BE2C (cell line): ENCODE measurements at regions not wholly inside any gene's neighbourhood (a gene's known extent, or its start where the extent isn't known, plus 50 kb on each side); places are given as distances from the start of the nearest gene placed in this dataset.

Experiments
- DNase-seq: peaks from one replicate; pipeline ENCODE4 v3.0.0-alpha.2; 2020
- H3K27me3 ChIP-seq: fragments of 250-450 bp; sonication (Bioruptor Pico); 2 replicates; pipeline ENCODE4 v1.5.1; 2020; ENCODE audit warnings: mild to moderate bottlenecking
- H3K36me3 ChIP-seq: fragments of 250-450 bp; sonication (Bioruptor Pico); 2 replicates; pipeline ENCODE4 v1.5.1; 2020; ENCODE audit warnings: mild to moderate bottlenecking
- H3K4me1 ChIP-seq: fragments of 250-450 bp; sonication (Bioruptor Pico); 2 replicates; pipeline ENCODE4 v1.5.1; 2020
- H3K4me3 ChIP-seq: 2 replicates; pipeline ENCODE4 v1.5.1; 2011; ENCODE audit warnings: low read depth, low read length
- H3K9me3 ChIP-seq: fragments of 250-450 bp; sonication (Bioruptor Pico); 2 replicates; pipeline ENCODE4 v1.5.1; 2020
- TF ChIP-seq, protein P1 (sequence below): IDR thresholded peaks from 2 replicates; pipeline ENCODE4 v1.5.1; 2012; ENCODE audit warnings: mild to moderate bottlenecking, low read depth, low read length

DNA sequence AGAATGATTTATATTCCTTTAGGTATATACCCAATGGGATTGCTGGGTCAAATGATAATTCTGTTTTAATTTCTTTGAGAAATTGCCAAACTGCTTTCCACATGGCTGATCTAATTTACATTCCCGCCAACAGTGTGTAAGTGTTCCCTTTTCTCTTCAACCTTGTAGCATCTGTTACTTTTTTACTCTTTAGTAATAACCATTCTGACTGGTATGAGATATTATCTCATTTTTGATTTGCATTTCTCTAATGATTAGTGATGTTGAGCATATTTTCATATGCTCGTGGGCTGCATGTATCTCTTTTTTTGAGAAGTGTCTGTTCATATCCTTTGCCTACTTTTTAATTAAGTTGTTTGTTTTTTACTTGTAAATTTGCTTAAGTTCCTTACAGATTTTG is 1264.2 kb downstream of the OTOL1 start:
- TF ChIP-seq, protein P1, sequence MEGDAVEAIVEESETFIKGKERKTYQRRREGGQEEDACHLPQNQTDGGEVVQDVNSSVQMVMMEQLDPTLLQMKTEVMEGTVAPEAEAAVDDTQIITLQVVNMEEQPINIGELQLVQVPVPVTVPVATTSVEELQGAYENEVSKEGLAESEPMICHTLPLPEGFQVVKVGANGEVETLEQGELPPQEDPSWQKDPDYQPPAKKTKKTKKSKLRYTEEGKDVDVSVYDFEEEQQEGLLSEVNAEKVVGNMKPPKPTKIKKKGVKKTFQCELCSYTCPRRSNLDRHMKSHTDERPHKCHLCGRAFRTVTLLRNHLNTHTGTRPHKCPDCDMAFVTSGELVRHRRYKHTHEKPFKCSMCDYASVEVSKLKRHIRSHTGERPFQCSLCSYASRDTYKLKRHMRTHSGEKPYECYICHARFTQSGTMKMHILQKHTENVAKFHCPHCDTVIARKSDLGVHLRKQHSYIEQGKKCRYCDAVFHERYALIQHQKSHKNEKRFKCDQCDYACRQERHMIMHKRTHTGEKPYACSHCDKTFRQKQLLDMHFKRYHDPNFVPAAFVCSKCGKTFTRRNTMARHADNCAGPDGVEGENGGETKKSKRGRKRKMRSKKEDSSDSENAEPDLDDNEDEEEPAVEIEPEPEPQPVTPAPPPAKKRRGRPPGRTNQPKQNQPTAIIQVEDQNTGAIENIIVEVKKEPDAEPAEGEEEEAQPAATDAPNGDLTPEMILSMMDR = no peak
- Histone ChIP-seq H3K9me3 (no peaks in the 10 kb centered on the region), H3K4me3 (no peak overlapping the region), H3K4me1 (peaks cover 8% of the 10 kb centered on the region), H3K36me3 (no peaks in the 10 kb centered on the region), H3K27me3 (no peaks in the 10 kb centered on the region)
- no peak for DNase-seq

DNA sequence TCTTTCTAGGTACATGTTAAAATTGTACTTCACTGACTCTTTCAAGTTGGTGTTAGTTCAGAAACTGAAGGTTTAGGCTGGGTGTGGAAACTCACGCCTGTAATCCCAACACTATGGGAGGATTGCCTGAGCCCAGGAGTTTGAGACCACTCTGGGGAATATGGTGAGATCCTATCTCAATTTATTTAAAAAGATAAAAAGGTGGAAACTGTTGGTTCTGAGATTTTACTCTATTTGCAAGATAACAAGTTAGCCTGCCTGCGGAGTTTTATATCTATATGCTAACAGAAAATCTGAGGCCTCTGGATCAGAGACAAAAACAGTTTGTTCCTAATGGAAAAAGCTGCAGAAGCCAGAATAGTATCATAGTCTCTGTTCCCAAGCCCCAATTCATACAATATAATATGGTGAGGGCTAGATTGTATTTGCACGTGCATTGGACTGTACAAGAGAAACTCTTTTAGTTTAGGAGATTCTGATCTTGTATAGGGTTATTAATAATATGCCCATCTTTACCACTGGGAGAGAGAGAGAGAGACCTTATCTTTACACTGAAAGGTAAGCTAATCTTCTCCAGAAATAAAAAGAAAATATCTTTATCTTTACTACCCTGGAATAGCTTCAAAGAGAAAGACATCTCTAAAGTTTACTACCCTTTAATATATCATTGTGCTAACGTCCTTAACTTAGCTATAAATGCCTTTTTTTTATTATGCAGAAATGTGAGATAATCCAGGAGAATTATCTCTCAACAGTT is 1267.6 kb downstream of the OTOL1 start:
- no peak for DNase-seq
- Histone ChIP-seq H3K27me3 (no peaks in the 10 kb centered on the region), H3K4me3 (no peak overlapping the region), H3K9me3 (no peaks in the 10 kb centered on the region), H3K36me3 (no peaks in the 10 kb centered on the region), H3K4me1 (peaks cover 8% of the 10 kb centered on the region)
- TF ChIP-seq, protein P1 = no peak

DNA sequence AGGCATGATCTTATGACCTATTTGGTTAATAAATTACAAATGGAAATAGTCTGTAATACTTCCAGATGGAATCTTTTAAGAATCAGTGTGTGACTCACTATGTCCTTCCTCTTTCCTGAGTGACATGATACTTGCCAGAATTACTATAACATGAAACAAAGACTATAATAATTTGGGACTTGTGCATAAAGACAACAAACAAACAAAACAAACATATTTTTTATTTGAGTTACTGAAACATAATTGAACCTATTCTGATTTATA is 1268.1 kb downstream of the OTOL1 start:
- H3K4me1 ChIP-seq = peaks cover 8% of the 10 kb centered on the region
- TF ChIP-seq, protein P1 = no peak
- H3K27me3 ChIP-seq = no peaks in the 10 kb centered on the region
- no peak for DNase-seq
- H3K36me3 ChIP-seq = no peaks in the 10 kb centered on the region
- no peaks in the 10 kb centered on the region for H3K9me3 ChIP-seq
- no peak overlapping the region for H3K4me3 ChIP-seq

DNA sequence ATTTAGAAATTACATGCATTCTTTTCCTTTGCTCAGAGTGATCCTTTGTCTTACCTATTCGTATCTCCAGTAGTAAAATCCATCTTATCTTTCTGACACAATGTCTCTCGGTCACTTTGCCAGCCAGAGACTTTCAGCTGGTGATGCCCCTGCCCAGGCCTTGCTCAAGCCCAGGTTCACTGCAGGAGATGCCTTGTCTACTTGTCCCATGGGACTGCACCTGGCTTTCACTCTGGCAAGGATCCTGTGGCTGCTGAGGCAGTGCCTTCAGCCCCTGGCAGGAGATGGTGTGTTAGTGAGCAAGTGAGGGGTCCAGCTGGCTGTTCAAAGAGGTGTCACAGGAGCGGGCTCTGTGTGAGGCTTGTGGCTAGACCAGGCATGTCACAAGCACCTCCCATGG is 1268.9 kb downstream of the OTOL1 start:
- no peak for DNase-seq
- H3K4me3 ChIP-seq = no peak overlapping the region

DNA sequence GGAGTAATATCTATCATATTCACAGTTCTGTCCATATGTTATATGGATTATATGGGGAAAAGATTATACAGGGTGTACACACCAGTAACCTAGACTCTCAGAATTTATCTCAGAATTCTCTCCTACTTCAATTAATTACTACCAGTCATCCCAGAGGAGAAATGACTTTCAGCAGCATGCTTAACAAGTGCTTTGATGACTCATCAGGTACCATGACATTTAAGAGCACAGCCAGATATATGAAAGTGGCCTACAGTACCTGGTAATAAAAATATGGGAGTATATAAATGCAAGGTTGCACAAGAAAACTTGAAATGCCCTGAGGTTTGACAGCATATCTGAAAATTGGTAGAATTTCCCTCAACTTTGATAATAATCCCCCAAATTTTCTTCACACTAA is 1273.0 kb downstream of the OTOL1 start:
- H3K36me3 ChIP-seq = no peaks in the 10 kb centered on the region
- no peak for DNase-seq
- TF ChIP-seq, protein P1 = no peak
- H3K27me3 ChIP-seq = no peaks in the 10 kb centered on the region
- H3K9me3 ChIP-seq = no peaks in the 10 kb centered on the region
- H3K4me3 ChIP-seq = no peak overlapping the region
- H3K4me1 ChIP-seq = no peaks in the 10 kb centered on the region; the same call in none of the 2 replicates

More for the DNA sequence above, 1268.9 kb downstream of the OTOL1 start:
- TF ChIP-seq, protein P1 = no peak
- H3K27me3 ChIP-seq = no peaks in the 10 kb centered on the region
- no peaks in the 10 kb centered on the region for H3K36me3 ChIP-seq
- H3K9me3 ChIP-seq = no peaks in the 10 kb centered on the region
- H3K4me1 ChIP-seq = peaks cover 8% of the 10 kb centered on the region

DNA sequence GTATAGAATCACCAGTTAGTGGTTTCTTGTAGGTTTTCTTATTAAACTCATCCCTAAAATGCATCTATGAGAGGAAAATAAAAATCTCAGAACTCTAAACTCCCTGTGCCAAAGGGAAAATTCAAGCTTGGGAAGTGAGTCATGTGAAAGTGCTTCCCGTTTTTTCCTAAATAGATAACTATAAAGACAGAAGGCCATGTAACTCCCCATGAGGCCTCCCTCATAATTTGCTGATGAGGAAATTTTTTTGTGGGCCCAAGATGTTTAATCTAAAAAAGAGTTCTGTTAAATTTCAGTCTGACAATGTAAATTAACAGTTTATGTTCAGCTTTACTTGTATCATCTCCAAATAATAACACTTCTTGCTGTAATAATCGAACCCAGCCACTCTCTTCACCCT is 1273.9 kb downstream of the OTOL1 start:
- no peaks in the 10 kb centered on the region for H3K27me3 ChIP-seq
- no peaks in the 10 kb centered on the region; the same call in 1 of the 2 replicates for H3K4me1 ChIP-seq
- H3K4me3 ChIP-seq = no peak overlapping the region
- no peaks in the 10 kb centered on the region for H3K9me3 ChIP-seq
- DNase-seq = no peak
- TF ChIP-seq, protein P1 = no peak
- H3K36me3 ChIP-seq = no peaks in the 10 kb centered on the region
